ENCODE measurements at regions not wholly inside any gene's neighbourhood (a gene's known extent, or its start where the extent isn't known, plus 50 kb on each side); places are given as distances from the start of the nearest gene placed in this dataset.
"Not testable (repeated sequence)": the region's sequence is repeated elsewhere in the genome, so short reads cannot be mapped to it uniquely, and the experiment has no call there.

DNA sequence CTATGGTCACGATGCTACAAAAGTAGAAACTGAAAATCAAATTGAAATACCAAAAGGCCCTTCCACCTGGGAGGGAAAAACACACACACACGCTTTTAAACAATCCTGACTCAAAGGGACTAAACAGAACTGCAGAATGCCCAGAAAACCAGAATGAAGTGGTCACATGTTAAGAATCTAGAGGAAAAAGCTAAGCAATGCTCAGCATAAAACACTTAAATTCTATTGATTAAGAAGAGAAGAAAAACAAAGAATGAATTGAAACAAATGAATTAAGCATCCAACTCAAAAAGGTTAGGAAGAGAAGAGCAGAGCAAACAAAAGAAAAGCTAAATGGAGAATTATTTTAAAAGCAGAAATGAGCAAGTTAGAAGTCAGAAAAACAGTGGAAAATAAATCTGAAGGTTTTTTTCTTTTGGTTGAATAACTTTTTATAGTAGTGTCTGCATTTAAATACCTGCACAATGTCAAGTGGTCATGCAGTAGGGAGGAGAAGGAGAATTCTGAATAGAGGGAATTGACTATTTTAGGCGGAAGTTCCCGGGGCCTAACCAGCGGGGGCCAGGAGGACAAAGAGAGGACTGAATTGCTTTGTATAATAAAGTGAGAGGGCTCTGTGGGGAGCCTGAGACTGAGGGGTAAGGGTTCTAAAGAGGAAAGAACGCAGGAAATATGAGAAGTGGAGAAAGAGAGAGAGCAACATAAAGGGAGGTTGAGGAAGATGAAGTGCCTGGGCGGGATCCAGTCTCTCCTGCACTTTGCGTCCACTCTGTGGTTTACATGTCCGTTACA is 146.8 kb downstream of the ATPSCKMT start:
- FAIRE-seq: no peak
- intact Hi-C loops (cut with DNase I): no loop called here
- TF ChIP-seq, protein P1, sequence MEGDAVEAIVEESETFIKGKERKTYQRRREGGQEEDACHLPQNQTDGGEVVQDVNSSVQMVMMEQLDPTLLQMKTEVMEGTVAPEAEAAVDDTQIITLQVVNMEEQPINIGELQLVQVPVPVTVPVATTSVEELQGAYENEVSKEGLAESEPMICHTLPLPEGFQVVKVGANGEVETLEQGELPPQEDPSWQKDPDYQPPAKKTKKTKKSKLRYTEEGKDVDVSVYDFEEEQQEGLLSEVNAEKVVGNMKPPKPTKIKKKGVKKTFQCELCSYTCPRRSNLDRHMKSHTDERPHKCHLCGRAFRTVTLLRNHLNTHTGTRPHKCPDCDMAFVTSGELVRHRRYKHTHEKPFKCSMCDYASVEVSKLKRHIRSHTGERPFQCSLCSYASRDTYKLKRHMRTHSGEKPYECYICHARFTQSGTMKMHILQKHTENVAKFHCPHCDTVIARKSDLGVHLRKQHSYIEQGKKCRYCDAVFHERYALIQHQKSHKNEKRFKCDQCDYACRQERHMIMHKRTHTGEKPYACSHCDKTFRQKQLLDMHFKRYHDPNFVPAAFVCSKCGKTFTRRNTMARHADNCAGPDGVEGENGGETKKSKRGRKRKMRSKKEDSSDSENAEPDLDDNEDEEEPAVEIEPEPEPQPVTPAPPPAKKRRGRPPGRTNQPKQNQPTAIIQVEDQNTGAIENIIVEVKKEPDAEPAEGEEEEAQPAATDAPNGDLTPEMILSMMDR (IDR thresholded peaks at IDR 0.05; ENCODE audit: borderline replicate concordance, extremely low read depth, insufficient read depth): no peak

DNA sequence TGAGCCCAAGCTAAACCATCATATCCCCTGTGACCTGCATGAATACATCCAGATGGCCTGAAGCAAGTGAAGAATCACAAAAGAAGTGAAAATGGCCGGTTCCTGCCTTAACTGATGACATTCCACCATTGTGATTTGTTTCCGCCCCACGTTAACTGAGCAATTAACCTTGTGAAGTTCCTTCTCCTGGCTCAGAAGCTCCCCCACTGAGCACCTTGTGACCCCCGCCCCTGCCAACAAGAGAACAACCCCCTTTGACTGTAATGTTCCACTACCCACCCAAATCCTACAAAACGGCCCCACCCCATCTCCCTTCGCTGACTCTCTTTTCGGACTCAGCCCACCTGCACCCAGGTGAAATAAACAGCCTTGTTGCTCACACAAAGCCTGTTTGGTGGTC is 147.5 kb downstream of the ATPSCKMT start:
- intact Hi-C loops (cut with DNase I); FAIRE-seq; H3K9ac ChIP-seq (ENCODE audit: low read length in 3 of 3); H3K27me3 ChIP-seq (ENCODE audit: control insufficient read depth, insufficient read depth, low read length); H3K4me3 ChIP-seq (ENCODE audit: low read length in 3 of 3); H3K9me3 ChIP-seq (ENCODE audit: control insufficient read depth in 2 of 3, insufficient read depth in 1 of 3, low read length in 3 of 3); H3K4me1 ChIP-seq (ENCODE audit: control insufficient read depth in 2 of 3, insufficient read depth in 2 of 3, low read depth in 1 of 3, low read length in 3 of 3); DNase-seq; H3K27ac ChIP-seq (ENCODE audit: low read depth in 2 of 2, low read length in 2 of 2); H3K36me3 ChIP-seq (ENCODE audit: control insufficient read depth in 2 of 3, insufficient read depth in 3 of 3, low read length in 3 of 3): not testable (repeated sequence)

More for the DNA sequence above, 146.8 kb downstream of the ATPSCKMT start:
- Histone ChIP-seq H3K4me3 (ENCODE audit: low read length in 3 of 3) (no peak overlapping the region), H3K9ac (ENCODE audit: low read length in 3 of 3) (no peak overlapping the region), H3K9me3 (ENCODE audit: control insufficient read depth in 2 of 3, insufficient read depth in 1 of 3, low read length in 3 of 3) (peaks cover 0 to 7% (median 2%) of the 10 kb centered on the region in 3 donors), H3K27me3 (ENCODE audit: control insufficient read depth, insufficient read depth, low read length) (no peaks in the 10 kb centered on the region), H3K4me1 (ENCODE audit: control insufficient read depth in 2 of 3, insufficient read depth in 2 of 3, low read depth in 1 of 3, low read length in 3 of 3) (no peaks in the 10 kb centered on the region), H3K36me3 (ENCODE audit: control insufficient read depth in 2 of 3, insufficient read depth in 3 of 3, low read length in 3 of 3) (no peaks in the 10 kb centered on the region), H3K27ac (ENCODE audit: low read depth in 2 of 2, low read length in 2 of 2) (no peak overlapping the region)
- no peak for DNase-seq

DNA sequence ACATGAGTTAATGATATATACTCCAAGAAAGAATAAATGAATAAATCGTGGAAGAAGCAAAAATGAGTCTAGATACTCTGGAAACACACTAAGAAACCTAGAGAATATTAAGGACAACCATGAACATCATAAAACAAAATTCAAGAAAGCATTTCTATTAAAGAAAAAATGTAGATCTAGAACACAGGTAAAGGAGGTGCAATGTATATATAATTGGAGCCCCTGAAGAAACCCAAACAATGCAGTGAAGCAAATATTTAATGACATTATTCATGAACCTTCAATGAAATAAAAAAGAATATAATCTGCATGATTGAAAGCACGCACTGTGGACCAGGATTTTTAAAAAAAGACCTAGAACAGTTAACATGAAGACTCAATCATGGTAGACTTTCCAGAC is 150.1 kb downstream of the ATPSCKMT start:
- intact Hi-C loops (cut with DNase I): no loop called here
- Histone ChIP-seq H3K4me1 (ENCODE audit: control insufficient read depth in 2 of 3, insufficient read depth in 2 of 3, low read depth in 1 of 3, low read length in 3 of 3) (no peaks in the 10 kb centered on the region), H3K27ac (ENCODE audit: low read depth in 2 of 2, low read length in 2 of 2) (no peak overlapping the region), H3K27me3 (ENCODE audit: control insufficient read depth, insufficient read depth, low read length) (no peaks in the 10 kb centered on the region), H3K9ac (ENCODE audit: low read length in 3 of 3) (no peak overlapping the region), H3K36me3 (ENCODE audit: control insufficient read depth in 2 of 3, insufficient read depth in 3 of 3, low read length in 3 of 3) (no peaks in the 10 kb centered on the region), H3K9me3 (ENCODE audit: control insufficient read depth in 2 of 3, insufficient read depth in 1 of 3, low read length in 3 of 3) (peaks cover 0 to 4% (median 2%) of the 10 kb centered on the region in 3 donors), H3K4me3 (ENCODE audit: low read length in 3 of 3) (no peak overlapping the region)
- FAIRE-seq (no peak), DNase-seq (no peak)
- TF ChIP-seq, protein P1 (IDR thresholded peaks at IDR 0.05; ENCODE audit: borderline replicate concordance, extremely low read depth, insufficient read depth): no peak

DNA sequence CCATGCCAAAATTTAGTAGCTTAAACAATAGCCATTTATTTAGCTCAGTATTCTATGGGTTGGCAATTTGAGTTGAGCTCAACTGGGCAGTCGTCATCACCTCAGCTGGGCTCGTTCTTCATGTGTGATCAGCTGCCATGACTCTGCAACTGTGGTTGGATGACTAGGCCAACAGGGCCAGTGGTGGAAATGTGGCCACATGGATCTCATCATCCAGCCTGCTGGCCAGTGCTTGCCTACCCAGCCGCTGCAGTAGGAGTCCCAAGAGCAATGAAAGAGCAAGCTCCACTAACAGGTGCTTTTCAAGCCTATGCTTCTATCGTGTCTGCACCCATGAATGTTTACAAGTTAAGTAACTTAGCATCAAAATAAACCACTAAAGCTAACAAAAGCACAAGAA is 158.0 kb downstream of the ATPSCKMT start:
- no peak for FAIRE-seq
- intact Hi-C loops (cut with DNase I): no loop called here

More for the DNA sequence above, 158.0 kb downstream of the ATPSCKMT start:
- Histone ChIP-seq H3K4me1 (ENCODE audit: control insufficient read depth in 2 of 3, insufficient read depth in 2 of 3, low read depth in 1 of 3, low read length in 3 of 3) (no peaks in the 10 kb centered on the region), H3K9ac (ENCODE audit: low read length in 3 of 3) (no peak overlapping the region), H3K4me3 (ENCODE audit: low read length in 3 of 3) (no peak overlapping the region), H3K27me3 (ENCODE audit: control insufficient read depth, insufficient read depth, low read length) (no peaks in the 10 kb centered on the region), H3K27ac (ENCODE audit: low read depth in 2 of 2, low read length in 2 of 2) (no peak overlapping the region), H3K9me3 (ENCODE audit: control insufficient read depth in 2 of 3, insufficient read depth in 1 of 3, low read length in 3 of 3) (peaks cover 0 to 15% (median 0%) of the 10 kb centered on the region in 3 donors), H3K36me3 (ENCODE audit: control insufficient read depth in 2 of 3, insufficient read depth in 3 of 3, low read length in 3 of 3) (no peaks in the 10 kb centered on the region)
- DNase-seq: no peak
- TF ChIP-seq, protein P1 (IDR thresholded peaks at IDR 0.05; ENCODE audit: borderline replicate concordance, extremely low read depth, insufficient read depth): no peak
